NCI-H187 (cell line): ENCODE measurements at regions not wholly inside any gene's neighbourhood (a gene's known extent, or its start where the extent isn't known, plus 50 kb on each side); places are given as distances from the start of the nearest gene placed in this dataset.

Experiments used
- DNase-seq, 2 experiments: peaks; one replicate each; lab custom pipeline; 2025; lab: John Stamatoyannopoulos, UW

DNA sequence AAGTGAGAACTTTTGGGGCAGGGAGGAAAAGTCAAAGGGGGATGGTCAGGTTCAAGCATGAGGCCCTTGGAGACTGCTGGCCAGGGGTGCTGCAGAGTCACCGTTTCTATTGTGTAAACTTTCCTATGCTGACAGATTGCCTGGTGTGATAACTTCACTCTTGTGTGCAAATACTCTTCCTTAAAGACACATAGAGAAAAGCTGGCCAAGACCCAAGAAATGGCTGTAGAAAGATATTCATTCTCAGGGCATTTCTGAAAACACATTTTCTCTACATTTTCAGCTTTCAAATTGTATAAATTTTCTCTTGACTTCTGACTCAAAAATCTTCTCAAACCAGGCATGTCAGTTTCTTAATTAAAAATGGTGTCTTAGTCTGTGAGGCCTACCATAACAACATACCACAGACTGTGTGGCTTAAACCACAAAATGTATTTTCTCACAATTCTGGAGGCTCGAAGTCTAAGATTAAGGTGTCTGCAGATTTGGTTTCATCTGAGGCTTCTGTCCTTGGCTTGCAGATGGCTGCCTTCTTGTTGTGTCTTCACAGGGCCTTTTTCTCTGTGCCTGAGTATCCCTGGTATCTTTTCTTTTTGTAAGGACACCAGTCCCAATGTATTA, 304.5 kb downstream of the KCNRG start:
- no peak for DNase-seq

DNA sequence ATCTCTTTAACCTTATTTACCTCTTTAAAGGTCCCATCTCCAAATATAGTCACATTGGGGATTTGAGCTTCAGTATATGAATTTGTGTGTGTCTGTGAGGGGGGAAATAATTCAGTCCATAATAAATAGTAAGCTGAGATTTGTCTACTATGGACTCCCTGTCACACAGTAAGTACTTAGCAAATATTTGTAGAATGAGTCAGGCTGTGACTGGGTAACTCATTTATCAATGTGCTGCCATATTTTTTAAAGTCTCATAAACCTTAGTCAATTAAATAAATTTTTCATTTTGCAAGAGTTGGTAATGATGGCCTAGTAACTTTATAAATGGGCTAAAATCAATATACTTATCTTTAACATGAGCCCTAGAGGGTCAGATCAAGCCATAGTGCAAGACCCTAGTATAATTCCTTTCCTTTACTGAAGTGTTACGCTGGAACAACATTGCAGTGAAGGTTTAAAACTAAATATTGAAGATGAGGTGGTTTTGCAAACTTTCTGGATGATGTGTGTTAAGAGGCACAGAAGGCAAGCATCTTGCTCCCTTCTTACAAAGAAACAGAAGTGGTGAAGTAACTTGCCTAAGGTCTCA, 305.1 kb downstream of the KCNRG start:
- no peak for DNase-seq

DNA sequence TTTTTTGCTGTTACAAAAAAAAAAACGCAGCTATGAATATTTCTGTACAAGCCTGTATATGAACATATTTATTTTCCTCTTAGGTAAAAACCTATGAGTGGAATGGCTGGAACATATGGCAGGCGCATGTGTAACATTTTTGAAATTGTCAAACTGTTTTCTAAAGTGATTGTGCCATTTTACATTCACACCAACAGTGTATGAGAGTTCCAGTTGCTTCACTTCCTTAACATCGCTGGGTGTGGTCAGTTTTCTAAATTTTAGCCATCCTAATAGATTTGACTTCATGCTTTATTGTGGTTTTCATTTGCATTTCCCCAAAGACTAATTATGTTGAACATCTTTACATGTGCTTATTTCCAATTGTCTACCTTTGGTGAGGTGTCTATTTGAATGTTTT, 306.8 kb downstream of the KCNRG start:
- no peak for DNase-seq

DNA sequence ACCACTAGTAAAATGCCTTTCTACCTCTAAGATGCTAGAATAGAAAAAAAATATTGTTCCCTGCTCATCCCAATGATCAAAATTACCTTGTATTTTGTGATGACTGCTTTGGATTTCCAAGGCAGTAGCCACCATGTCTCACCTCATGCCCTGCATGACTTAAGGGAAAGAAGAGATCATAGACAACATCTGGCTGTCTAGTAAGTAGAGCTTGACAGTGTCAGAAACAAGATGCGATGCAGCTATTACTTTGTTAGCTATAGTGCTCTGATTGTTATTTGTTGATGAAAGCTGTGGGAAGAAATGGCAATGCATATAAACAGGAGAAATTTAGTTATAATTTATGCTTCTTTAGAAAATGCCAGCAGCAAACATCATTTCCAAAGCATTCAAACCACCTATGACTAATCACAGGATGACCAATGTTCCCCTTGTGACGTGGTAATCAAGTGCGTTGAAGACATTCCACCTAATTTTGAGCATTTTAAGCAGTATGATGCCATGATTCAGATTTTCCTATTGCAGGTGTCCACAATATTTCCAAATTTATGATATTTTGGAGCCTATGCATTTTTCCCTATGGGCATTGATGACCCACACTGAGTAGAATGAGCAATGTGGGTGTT, 308.3 kb downstream of the KCNRG start:
- no peak for DNase-seq

DNA sequence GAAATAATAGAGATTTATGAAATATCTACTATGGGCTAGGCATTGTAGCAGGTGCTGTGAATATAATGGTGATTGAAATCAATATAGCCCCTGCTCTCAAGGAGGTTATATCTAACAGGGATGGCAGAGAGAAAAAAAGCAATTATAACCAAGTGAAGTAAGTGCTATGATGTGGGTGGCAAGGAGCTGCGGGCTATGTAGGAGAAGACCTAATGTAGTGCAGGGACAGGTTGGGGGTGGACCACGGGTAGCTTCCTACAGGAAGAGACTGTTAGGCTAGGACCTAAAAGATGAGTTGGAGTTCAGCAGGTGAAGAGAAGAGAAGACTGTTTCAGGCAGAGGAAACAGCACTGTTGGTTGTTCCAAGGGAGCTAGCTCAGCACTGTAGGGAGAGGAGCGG, 311.0 kb downstream of the KCNRG start:
- no peak for DNase-seq

DNA sequence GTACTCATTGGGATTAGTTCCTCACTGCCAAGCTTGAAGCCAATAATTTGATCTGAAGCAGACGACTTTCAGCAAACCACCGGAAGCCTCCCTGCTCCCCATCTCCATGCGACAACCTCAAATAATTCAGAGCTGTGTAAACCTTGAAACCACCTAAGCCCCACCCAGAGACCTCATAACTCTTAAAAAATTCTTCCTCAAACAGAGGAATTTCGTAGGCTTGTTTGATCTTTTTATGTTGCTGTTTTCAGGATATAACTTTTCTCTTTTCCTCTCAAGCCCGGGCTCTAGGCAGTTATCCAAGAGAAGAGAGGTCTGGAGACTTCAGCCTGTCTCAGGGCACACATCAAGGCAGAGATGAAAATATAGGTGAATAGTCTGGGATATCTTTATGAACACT, 311.6 kb downstream of the KCNRG start:
- no peak for DNase-seq

DNA sequence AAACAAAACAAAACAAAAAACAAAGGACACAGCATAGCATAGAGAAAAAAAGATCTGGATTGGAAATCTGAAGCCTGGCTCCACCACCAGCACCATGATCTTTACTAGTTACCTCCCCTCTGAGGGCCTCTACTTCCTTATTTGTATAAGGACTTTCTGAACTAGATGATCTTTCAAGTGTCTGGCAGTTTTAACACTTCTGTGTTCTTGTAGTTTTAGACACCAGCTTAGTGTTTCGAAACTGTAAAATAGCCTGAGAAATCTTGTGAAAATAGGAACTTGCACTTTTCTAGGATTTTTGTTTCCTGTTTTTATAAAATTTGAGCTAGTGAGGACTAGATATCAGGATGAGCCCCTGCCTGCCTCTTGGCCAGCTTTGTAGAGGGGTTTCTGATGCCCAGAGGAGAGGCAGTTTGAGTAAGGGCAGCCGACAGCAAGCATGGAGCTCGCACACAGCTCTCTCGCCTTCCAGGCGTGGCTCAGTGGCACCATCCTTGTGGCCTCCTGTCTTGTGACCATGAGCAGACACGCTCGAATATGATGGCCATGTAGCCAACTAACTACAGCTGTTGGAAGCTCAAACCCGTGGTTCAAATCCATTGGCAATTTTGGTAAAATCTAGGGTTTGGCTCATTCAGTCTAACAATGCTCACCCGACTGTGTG, 319.0 kb downstream of the KCNRG start:
- DNase-seq: no peak

DNA sequence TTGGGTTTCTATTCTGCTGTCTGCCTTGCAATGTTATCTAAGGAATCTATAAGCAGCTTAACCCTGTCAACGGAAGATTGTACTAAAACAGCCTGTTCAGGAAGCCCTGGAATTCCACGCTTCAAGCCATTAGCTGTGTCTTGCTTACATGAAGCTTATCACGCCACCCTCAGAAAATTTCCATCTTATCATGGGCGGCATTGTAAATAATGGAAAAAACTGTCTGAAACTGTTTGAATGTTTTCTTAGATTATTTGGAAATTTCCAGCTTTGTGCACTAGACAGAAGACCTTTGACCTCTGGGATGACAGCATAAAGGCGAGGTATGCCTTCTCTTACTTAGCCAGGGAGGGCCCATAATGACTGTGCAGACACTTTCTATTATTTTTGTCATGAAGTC, 319.7 kb downstream of the KCNRG start:
- no peak for DNase-seq

DNA sequence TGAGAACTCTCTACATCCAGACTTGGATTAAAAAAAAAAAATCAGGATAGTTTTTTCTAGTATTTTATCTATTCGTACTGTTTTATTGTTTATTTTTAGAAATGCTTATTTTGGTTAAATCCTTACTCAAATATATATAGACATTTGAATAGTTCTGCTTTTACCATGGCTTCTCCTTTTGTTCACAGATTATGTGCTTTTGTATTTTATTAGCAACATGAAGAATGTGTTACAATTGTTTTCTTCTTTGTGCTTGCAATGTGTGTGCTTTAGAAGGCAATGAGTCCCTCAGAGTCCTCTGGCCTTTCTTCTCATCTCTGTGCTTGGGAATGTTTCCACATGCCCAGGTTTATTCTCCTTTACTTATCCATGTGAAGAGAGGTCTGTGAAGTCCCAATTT, 324.0 kb downstream of the KCNRG start:
- DNase-seq: no peak

DNA sequence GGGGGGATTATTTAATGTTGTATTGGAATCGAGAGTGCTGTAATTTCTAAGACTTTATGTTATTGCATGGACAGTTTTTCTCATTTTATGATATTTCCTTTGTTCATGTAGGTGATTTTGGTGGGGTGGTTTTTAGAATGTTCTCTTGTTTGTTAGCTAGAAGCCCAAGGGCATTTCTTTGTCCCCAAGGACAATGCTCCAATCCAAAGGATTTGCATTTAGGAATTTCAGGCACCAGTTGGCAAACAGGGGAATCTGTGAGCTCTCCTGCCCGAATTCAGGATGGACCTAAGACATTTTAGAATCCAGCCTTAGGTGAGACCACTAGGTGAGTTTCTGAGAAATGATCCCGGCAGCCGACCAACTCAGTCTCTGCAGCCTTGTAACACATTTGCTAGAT, 324.9 kb downstream of the KCNRG start:
- DNase-seq: no peak

DNA sequence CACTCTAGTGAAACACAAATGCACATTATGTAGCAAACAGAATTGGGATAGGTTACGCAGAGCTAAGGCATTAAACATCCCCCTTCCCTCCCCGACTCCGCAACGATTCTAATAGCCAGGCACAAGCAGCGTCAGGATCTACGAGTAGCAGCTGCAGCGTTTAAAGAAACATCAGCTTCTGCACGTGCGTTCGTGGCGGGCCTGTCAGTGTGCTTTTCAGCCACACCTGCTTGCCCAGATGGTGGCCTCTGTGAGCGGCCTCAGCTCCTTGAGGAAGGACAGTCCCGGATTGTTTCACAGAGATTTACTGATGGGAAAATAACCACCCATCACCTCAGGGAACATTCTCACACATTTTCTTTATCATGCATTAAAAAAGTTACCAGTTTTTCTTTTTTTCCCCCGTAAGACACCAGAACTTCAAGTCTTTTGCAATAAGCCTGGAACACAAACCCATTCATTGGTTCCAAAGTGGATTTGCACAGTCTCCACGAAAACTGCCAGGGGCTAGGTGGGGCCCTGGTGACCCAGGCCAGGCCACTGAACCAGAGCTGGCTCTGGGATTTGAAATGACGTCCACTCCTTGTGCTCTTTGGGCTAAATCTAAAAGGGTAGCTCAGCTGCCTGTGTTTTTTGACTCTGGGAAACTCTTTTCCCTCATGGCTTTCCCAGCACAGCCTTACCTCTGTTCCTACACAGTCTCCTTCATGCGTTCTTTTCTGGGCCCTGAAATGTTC, 325.5 kb downstream of the KCNRG start:
- peak; percentile 29 to 47 for DNase-seq

DNA sequence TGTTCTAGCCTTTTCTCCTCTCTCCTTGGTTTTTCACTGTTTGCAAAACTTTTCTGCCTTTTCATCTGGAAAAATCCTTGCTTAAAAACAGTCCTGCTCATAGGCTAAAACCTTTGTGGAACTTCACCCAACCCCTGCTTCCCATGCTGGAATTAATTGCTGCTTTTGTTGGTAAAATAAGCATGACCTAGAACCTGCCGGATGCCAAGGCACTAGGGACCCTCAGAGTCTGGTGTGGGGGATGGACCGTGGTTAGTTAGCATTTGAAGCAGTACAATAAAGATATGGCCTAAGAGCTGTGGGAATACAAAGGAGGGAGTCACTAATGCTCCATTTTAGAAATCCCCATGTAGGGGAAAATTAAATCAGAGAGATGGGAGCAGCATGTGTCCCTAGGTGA, 326.3 kb downstream of the KCNRG start:
- DNase-seq: no peak

DNA sequence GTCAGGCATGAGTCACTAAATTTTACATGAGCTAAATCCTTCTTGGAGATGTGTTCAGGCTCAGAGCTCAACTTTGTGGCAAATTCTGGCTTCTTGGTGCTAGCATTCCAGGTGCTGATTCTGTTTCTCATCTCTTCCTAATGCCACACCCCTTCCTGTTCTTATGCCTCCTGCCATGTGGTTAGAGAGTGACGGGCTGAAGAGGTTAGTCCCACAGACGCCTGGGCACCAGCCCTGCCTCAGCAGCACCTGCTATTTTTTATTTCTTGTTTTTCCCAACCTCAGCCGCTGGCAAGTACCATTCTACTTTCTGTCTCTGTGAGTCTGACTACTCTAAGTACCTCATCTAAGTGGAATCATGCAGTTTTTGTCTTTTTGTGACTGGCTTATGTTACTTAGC, 329.5 kb downstream of the KCNRG start:
- DNase-seq: peak; percentile 48 to 64

DNA sequence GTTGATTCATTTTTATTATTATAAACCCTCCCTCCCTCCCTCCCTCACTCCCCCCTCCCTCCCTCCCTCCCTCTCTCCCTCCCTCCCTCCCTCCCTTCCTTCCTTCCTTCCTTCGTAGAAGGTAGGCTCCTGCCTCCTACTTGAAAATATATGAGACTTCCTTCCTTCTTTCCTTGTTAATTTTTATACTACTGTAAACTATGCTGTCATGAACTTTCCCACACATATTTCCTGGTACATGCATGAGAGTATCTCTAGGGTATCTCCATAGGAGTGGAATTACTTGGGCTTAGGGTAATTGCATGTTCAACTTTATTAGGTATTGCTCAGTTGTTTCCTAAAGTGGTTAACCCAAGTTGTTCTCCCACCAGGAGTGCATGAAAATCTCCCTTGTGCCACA, 330.6 kb downstream of the KCNRG start:
- no peak for DNase-seq

DNA sequence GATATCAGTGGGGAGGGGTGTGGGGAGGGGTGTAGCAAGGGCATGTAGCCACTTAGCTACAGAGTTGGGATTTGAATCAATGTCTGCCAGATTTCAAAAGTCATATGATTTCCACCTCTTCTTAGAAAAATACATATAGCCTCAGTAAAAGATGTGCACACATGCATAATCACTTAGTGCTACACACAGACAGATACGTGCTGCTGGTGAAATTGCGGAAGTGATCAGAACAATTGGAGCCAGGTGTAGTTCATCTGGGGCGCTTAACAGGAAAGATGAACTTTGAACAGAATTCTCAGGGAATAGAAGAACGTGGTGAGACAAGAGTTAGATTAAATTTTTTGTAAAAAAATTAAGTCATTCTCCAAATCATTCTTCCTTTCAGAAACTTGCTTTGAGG, 333.1 kb downstream of the KCNRG start:
- no peak for DNase-seq

DNA sequence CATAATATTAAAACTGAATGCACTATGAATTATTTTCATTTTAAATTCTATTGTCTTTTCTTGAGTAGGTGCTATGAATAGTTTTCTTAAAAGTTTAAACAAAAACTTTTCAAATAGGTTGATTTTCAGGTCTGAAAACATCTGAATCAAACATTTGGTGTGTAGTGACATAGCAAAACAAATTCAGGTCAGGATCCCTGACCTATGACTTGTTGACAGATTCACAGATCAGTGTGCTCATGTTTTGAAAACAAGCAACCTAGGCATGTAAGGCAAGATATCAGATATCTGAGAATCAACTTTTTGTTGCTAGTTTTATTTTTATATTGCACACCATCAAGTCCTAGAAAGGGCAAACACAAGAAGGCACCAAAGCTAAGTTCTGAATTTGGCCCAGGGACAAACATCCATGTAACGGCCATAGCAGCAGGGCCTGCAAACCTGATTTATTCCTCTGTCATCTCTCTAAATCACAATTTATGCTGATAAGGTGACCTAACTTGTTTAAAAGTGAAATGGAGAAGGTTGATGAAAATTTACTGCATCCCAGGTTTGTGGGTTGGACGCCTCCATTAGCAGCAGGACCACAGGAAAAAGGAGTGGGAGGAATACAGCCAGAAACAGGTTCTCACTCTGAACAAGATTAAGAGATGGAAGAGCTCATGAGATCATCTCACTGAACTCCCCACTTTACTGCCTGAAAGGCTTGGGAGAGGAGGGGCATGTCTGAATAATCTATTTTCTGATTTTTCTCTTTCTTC, 337.7 kb downstream of the KCNRG start:
- DNase-seq: no peak

DNA sequence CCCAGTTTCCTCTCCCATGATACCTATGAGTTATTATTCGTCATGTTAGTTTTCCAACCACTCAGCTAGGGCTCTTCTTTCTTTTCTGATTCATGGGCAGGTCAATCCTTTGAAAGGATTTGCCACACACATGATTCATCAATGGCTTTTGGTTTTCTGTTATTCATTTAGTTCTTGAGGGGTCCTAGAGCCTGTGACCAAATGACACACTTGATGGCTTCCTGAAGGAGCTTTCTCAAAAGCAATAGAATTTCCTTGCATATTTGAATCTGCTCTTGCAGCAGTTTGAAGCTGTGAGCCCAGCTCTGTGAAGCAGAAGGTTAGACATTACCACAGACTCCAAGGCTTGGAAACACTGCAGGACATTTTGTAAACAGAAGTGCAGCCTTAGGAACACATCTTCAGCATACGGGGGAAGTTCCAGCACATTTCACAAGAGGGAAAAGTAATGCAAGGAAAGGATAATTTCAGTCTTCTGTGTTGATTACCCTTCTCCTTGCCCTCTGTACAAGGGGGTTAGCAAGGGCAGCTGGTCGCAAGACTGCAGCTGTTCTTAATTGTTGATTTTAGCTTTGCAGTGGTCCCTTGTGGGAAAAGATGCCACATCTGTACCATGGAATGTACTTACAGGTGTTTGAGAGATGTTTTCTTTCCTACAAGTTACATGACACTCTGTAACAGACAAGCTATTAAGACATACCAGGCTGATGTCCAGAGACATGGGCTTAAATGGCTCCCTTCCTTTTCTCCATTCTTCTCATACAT, 338.6 kb downstream of the KCNRG start:
- DNase-seq: no peak

DNA sequence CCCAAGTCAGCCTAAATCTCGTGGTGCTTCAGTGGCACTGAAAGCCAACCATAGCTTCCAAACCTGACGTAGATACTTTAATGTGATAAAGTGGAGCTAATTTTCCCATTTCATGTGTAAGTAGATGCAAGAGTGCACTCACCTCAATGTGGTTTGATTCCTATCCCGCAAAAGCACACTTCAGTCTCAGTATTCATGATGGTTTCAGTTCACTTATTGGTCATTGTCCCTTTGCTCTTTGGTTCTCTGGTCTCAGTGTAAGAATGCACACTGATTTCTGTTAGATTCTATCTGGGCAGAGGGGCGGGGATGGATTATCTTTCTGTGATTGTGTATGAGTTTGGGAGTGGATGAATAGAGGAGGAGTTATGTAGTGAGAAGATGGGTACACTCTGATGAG, 340.6 kb downstream of the KCNRG start:
- no peak for DNase-seq

DNA sequence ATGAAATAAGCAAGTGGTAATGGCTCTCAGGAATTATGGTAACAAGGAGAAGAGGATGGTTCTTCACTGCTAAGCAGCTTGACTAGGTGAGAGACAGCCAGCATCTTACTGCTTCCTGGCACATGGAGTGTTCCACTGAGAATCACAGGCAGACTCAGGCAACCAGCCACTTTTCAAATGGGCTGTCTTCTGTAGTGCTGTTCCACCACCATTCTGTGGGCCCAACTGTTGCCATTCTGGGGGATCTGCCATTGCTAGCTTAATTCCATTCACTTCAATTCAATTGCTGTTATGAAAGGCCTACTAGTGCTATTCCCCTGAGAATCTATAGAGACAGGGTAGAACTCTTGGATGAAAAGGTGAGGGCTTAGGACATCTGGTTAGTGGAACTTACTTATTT, 341.9 kb downstream of the KCNRG start:
- no peak for DNase-seq

DNA sequence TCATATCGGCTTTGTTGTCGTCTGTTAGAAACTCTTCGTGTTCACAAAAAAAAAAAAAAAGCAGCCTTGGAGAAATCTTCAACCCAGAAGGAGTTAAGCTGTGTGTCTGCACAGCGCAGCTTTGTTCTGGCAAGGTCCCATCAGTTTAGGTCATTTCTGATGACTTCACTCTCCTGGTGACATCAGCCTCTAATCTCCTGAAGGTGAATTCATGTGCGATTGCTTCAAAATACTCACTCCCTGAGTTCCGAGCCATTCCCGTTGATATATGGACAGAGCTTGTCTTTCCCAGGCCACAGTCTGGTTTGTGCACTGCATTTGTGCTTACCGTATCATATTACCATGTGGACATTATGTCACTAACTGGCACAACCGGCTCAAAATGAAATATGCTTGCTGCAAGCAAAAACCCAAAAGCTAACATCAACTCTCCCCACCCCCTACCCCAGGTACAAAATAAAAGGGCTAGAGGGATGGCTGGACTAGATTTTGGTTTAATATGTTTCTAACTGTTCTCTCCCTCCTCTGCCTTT, 342.4 kb downstream of the KCNRG start:
- DNase-seq: no peak
